Heart left ventricle (tissue), 16 donors: ENCODE measurements at regions not wholly inside any gene's neighbourhood (a gene's known extent, or its start where the extent isn't known, plus 50 kb on each side); places are given as distances from the start of the nearest gene placed in this dataset.
"Not testable (repeated sequence)": the region's sequence is repeated elsewhere in the genome, so short reads cannot be mapped to it uniquely, and the experiment has no call there.

Source experiments
- ATAC-seq, 4 donors: fragments of 200-7000 bp; cut with Tn5 transposase; one replicate each; pipeline ENCODE4 v1.9.1; 2020 to 2022; ENCODE audit warnings: moderate library complexity in 4 of 4, mild to moderate bottlenecking in 3 of 4, moderate number of reproducible peaks in 1 of 4
- DNase-seq, 5 donors: peaks; one replicate each; pipeline ENCODE4 v3.0.0-alpha.2; 2020
- H3K27ac ChIP-seq, 12 donors: fragments of 200-600 bp; sonication (generic) in 4 of 12; one replicate each; pipeline versions ENCODE4 v1.5.0 to v1.8.0; 2016 to 2022; ENCODE audit warnings: mild to moderate bottlenecking in 2 of 12
- H3K27me3 ChIP-seq, 9 donors: fragments of 200-600 bp; sonication (generic) in 2 of 9; one replicate each; pipeline versions ENCODE4 v1.5.1 to v1.8.0; 2016 to 2022; ENCODE audit warnings: mild to moderate bottlenecking in 3 of 9
- H3K36me3 ChIP-seq, 9 donors: fragments of 200-600 bp; sonication (generic) in 2 of 9; one replicate each; pipeline versions ENCODE4 v1.5.0 to v1.8.0; 2018 to 2022; ENCODE audit warnings: mild to moderate bottlenecking in 2 of 9
- H3K4me1 ChIP-seq, 12 donors: fragments of 200-600 bp; sonication (generic) in 4 of 12; one replicate each; pipeline versions ENCODE4 v1.5.0 to v1.8.0; 2016 to 2022; ENCODE audit warnings: mild to moderate bottlenecking in 3 of 12
- H3K4me3 ChIP-seq, 12 donors: fragments of 200-600 bp; sonication (generic) in 4 of 12; one replicate each; pipeline versions ENCODE4 v1.5.0 to v1.8.0; 2017 to 2022; ENCODE audit warnings: mild to moderate bottlenecking in 9 of 12, moderate library complexity in 4 of 12
- H3K9me3 ChIP-seq, 12 donors: fragments of 200-600 bp; sonication (generic) in 4 of 12; one replicate each; pipeline versions ENCODE4 v1.5.0 to v1.8.0; 2016 to 2022; ENCODE audit warnings: mild to moderate bottlenecking in 1 of 12
- POLR2A ChIP-seq, 2 donors: fragments of 450-650 bp; IDR thresholded peaks; one replicate each; pipeline ENCODE4 v1.6.1; 2017; ENCODE audit warnings: antibody characterized with exemption in 2 of 2, mild to moderate bottlenecking in 2 of 2, moderate library complexity in 2 of 2
- WGBS, 4 donors: extraction: QIAGEN DNeasy Blood & Tissue Kit in 2 of 4; methylation state at CpG; one replicate each; pipeline versions ENCODE4 v1.1.5 to v1.1.7; 2013 to 2018; 5-methylcytosine and 5-hydroxymethylcytosine counted together
- intact Hi-C, 10 donors: fragments of 100-400 bp; cut with DNase I; formaldehyde crosslinking; loops; one replicate each; pipeline versions ENCODE4 v1.11.1 to v1.14.2; 2022
- TF ChIP-seq, protein P1 (sequence below), 12 donors: fragments of 200-600 bp; sonication (generic) in 4 of 12; IDR thresholded peaks; one replicate each; pipeline versions ENCODE4 v1.5.0 to v1.8.0; 2018 to 2022; ENCODE audit warnings: antibody characterized with exemption in 12 of 12, mild to moderate bottlenecking in 5 of 12
- donor health status: ischemic (EF 13 %, LVEDD 7.1; RV severe dilation, severe dysfunction).
- donor health status: healthy with polysubstance abuse.
- donor health status: DM: no; HTN: yes; CAD: no.
- donor health status: DM: no; HTN: no; CAD: no.
- donor health status: ischemic (EF 25% LVEDD 6.9; RV normal size, moderate dysfunction).
- donor health status: ischemic (EF 25% LVEDD 5.7; RV mildly dilated, moderate dysfunction).
- donor health status: healthy.
- donor health status: DM: yes; HTN: yes; CAD: no.
- donor health status: ischemic (EF 35%, LVEDD 5.7; RV mildly dilated, moderate dysfunction).
- donor health status: nonischemic (EF 11% LVEDD 7.7; RV severe dilation, severe dysfunction).
- donor health status: DM: yes; HTN: yes; CAD: no.
- donor health status: PGD.
- donor health status: ischemic (EF 29% LVEDD 5.4; RV normal size, mild dysfunction).
- donor health status: nonischemic (EF 23%, LVEDD 6.1; RV moderate dilation, normal function).

DNA sequence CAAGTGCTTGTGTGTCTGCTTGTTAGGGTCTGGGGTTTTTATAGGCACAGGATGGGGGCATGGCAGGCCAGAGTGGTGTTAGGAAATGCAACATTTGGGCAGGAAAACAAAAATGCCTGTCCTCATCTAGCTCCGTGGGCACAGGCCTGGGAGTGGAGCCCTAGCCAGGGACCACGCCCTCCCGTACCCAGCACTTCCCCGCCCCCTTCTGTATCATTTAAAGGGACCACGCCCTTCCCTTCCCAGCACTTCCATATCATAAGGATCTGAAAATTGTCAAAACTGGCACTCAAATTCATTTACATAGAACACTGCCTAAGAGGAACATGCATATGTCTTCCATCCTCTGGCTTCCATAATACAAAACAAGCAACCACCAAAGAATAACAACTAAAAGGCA is 185.8 kb downstream of the B3GLCT start:
- Histone ChIP-seq H3K9me3 (peaks cover 0 to 4% (median 0%) of the 10 kb centered on the region in 12 donors), H3K27ac (no peak overlapping the region), H3K36me3 (no peaks in the 10 kb centered on the region), H3K4me3 (no peak overlapping the region), H3K4me1 (no peaks in the 10 kb centered on the region), H3K27me3 (no peaks in the 10 kb centered on the region)
- intact Hi-C loops = no loop called here
- no peak for ATAC-seq
- 62 to 69% (median 65%) methylated on average over 5 of the region's 5 CpGs for WGBS, 4 donors
- TF ChIP-seq POLR2A (IDR thresholded peaks at IDR 0.05) = no peak
- TF ChIP-seq, protein P1, sequence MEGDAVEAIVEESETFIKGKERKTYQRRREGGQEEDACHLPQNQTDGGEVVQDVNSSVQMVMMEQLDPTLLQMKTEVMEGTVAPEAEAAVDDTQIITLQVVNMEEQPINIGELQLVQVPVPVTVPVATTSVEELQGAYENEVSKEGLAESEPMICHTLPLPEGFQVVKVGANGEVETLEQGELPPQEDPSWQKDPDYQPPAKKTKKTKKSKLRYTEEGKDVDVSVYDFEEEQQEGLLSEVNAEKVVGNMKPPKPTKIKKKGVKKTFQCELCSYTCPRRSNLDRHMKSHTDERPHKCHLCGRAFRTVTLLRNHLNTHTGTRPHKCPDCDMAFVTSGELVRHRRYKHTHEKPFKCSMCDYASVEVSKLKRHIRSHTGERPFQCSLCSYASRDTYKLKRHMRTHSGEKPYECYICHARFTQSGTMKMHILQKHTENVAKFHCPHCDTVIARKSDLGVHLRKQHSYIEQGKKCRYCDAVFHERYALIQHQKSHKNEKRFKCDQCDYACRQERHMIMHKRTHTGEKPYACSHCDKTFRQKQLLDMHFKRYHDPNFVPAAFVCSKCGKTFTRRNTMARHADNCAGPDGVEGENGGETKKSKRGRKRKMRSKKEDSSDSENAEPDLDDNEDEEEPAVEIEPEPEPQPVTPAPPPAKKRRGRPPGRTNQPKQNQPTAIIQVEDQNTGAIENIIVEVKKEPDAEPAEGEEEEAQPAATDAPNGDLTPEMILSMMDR (IDR thresholded peaks at IDR 0.05) = no peak
- DNase-seq = no peak

DNA sequence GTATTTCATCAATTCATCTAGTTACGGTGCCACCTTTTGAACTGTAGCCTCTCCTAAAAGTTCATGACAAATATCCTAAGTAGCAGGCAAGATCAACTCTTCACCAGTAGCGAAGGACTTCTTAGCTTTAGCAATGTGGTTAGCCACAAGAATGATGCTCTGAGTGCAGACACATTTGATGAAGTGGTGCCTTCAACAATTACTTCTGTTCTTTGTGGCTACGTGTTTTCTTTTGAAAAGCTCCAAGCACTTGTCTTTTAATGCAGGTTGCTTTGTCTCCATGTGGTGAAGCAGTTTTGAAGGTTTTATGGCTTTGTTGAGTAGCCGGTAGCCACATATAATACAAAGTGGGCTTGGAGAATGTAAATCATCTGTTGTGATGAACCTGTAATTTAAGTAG is 194.7 kb downstream of the B3GLCT start:
- peaks cover 0 to 23% (median 1%) of the 10 kb centered on the region in 12 donors for H3K9me3 ChIP-seq
- ATAC-seq = no peak
- TF ChIP-seq POLR2A (IDR thresholded peaks at IDR 0.05) = no peak
- TF ChIP-seq, protein P1 (IDR thresholded peaks at IDR 0.05) = no peak
- H3K4me1 ChIP-seq = no peaks in the 10 kb centered on the region
- WGBS, 4 donors = 85 to 91% (median 87%) methylated on average over 4 of the region's 4 CpGs
- H3K36me3 ChIP-seq = no peaks in the 10 kb centered on the region
- no peak overlapping the region for H3K27ac ChIP-seq
- no peaks in the 10 kb centered on the region for H3K27me3 ChIP-seq
- intact Hi-C loops = no loop called here
- no peak overlapping the region for H3K4me3 ChIP-seq
- no peak for DNase-seq

DNA sequence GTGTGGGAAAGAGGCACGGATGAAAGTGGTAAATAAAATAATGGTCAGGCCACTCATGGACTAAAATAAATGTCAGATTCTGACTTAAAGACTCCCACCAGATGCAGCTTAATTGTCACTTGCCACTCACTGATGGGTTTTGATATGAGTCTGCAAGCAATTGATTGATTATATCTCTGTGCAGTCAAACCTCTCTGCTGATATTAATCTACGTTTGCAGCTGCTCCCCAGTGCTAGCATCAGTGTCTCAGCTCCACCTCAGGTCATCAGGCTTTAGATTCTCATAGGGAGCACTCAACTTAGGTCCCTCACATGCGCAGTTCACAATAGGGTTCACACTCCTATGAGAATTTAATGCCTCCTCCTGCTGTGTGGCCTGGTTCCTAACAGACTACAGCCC is 195.3 kb downstream of the B3GLCT start:
- Histone ChIP-seq H3K36me3 (no peaks in the 10 kb centered on the region), H3K27ac (no peak overlapping the region), H3K4me3 (no peak overlapping the region), H3K9me3 (peaks cover 0 to 29% (median 7%) of the 10 kb centered on the region in 12 donors), H3K27me3 (no peaks in the 10 kb centered on the region), H3K4me1 (no peaks in the 10 kb centered on the region)
- no peak for DNase-seq
- TF ChIP-seq, protein P1 (IDR thresholded peaks at IDR 0.05) = no peak
- no peak for TF ChIP-seq POLR2A (IDR thresholded peaks at IDR 0.05)
- 79 to 84% (median 83%) methylated on average over 3 of the region's 3 CpGs for WGBS, 4 donors
- intact Hi-C loops = no loop called here
- no peak for ATAC-seq

DNA sequence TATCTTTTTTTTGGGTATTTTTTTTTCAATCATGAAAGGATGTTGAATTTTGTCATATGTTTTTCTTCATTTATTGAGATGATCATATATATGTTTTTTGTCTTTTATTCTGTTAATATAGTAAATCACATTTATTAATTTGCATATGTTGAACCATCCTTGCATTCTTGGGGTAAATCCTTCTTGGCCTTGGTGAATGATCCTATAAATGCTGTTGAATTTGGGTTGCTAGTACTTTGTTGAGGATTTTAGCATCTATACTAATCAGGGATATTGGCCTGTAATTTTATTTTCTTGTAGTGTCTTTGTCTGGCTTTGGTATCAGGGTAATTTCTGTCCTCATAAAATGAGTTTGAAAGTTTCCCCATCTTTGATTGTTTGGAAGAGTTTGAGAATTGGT is 199.9 kb downstream of the B3GLCT start:
- TF ChIP-seq, protein P1 (IDR thresholded peaks at IDR 0.05) = no peak
- TF ChIP-seq POLR2A (IDR thresholded peaks at IDR 0.05) = no peak
- Histone ChIP-seq H3K9me3 (peaks cover 0 to 36% (median 10%) of the 10 kb centered on the region in 12 donors), H3K36me3 (no peaks in the 10 kb centered on the region), H3K27me3 (no peaks in the 10 kb centered on the region), H3K27ac (no peak overlapping the region), H3K4me3 (no peak overlapping the region), H3K4me1 (no peaks in the 10 kb centered on the region)
- no peak for ATAC-seq
- intact Hi-C loops = no loop called here
- DNase-seq = no peak

DNA sequence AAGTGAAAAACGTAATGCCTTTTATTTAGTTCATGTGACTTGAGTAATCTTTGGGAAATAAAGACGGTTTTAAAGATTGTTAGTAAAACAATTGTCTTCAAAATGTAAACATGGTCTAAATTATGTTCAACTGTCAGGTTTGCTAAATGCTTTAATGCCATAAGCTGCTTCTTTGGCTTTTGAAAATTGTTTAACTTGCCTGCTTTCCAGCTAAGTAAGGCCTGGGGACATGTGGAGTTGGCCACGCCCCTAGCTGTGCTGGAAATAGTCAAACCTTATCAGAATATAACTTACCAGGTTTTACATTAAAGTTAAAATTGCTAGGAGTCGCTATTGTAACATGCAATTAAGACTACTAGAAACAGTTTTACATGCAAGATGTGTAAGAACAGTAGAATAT is 203.9 kb downstream of the B3GLCT start:
- H3K9me3 ChIP-seq = peaks cover 0 to 31% (median 10%) of the 10 kb centered on the region in 12 donors
- H3K27me3 ChIP-seq, H3K36me3 ChIP-seq, intact Hi-C loops, H3K4me3 ChIP-seq, ATAC-seq, H3K4me1 ChIP-seq, DNase-seq, H3K27ac ChIP-seq: not testable (repeated sequence)
- 79 to 86% (median 83%) methylated on average over 4 of the region's 4 CpGs for whole genome bisulfite sequencing, 4 donors
